HG03565 (cell line): ENCODE measurements at regions not wholly inside any gene's neighbourhood (a gene's known extent, or its start where the extent isn't known, plus 50 kb on each side); places are given as distances from the start of the nearest gene placed in this dataset.
"Not testable (repeated sequence)": the region's sequence is repeated elsewhere in the genome, so short reads cannot be mapped to it uniquely, and the experiment has no call there.

ENCODE experiments used
- ATAC-seq: cut with Tn5 transposase; IDR thresholded peaks from one replicate; pipeline ENCODE4 v1.9.1; 2021; ENCODE audit warnings: mild to moderate bottlenecking, moderate library complexity; ENCODE audit not compliant: unreplicated experiment

GRCh38 chr4:134539729-134540231 lies 338.2 kb upstream of the PABPC4L start:
- no peak for ATAC-seq

GRCh38 chr4:134537701-134538100 lies 336.1 kb upstream of the PABPC4L start:
- no peak for ATAC-seq

GRCh38 chr4:134533068-134533467 lies 331.5 kb upstream of the PABPC4L start:
- no peak for ATAC-seq

- no peak for ATAC-seq
Observed at GRCh38 chr4:134531013-134531412, 329.4 kb upstream of the PABPC4L start.

GRCh38 chr4:134529629-134530028 lies 328.0 kb upstream of the PABPC4L start:
- ATAC-seq = no peak

- no peak for ATAC-seq
Observed at GRCh38 chr4:134518574-134519217, 317.1 kb upstream of the PABPC4L start.

- no peak for ATAC-seq
Observed at GRCh38 chr4:134510544-134510943, 309.0 kb upstream of the PABPC4L start.

GRCh38 chr4:134505511-134505910 lies 303.9 kb upstream of the PABPC4L start:
- ATAC-seq = no peak

GRCh38 chr4:134501973-134502643 lies 300.5 kb upstream of the PABPC4L start:
- no peak for ATAC-seq

- ATAC-seq = not testable (repeated sequence)
Observed at GRCh38 chr4:134501488-134501887, 299.9 kb upstream of the PABPC4L start.

GRCh38 chr4:134499074-134499473 lies 297.5 kb upstream of the PABPC4L start:
- ATAC-seq = no peak

- ATAC-seq = no peak
Observed at GRCh38 chr4:134490863-134491262, 289.3 kb upstream of the PABPC4L start.

GRCh38 chr4:134483514-134483913 lies 281.9 kb upstream of the PABPC4L start:
- ATAC-seq = not testable (repeated sequence)

- no peak for ATAC-seq
Observed at GRCh38 chr4:134471569-134471968, 270.0 kb upstream of the PABPC4L start.

- ATAC-seq = no peak
Observed at GRCh38 chr4:134470544-134470943, 269.0 kb upstream of the PABPC4L start.

- ATAC-seq = no peak
Observed at GRCh38 chr4:134465417-134465816, 263.8 kb upstream of the PABPC4L start.

- ATAC-seq = no peak
Observed at GRCh38 chr4:134463771-134464170, 262.2 kb upstream of the PABPC4L start.

GRCh38 chr4:134426821-134427220 lies 225.2 kb upstream of the PABPC4L start:
- ATAC-seq = no peak

GRCh38 chr4:134425756-134426155 lies 224.2 kb upstream of the PABPC4L start:
- no peak for ATAC-seq

- ATAC-seq = no peak
Observed at GRCh38 chr4:134422776-134423175, 221.2 kb upstream of the PABPC4L start.

- no peak for ATAC-seq
Observed at GRCh38 chr4:134421734-134422133, 220.1 kb upstream of the PABPC4L start.

GRCh38 chr4:134408897-134409296 lies 207.3 kb upstream of the PABPC4L start:
- ATAC-seq = no peak
